ENCODE measurements at regions not wholly inside any gene's neighbourhood (a gene's known extent, or its start where the extent isn't known, plus 50 kb on each side); places are given as distances from the start of the nearest gene placed in this dataset.

DNA sequence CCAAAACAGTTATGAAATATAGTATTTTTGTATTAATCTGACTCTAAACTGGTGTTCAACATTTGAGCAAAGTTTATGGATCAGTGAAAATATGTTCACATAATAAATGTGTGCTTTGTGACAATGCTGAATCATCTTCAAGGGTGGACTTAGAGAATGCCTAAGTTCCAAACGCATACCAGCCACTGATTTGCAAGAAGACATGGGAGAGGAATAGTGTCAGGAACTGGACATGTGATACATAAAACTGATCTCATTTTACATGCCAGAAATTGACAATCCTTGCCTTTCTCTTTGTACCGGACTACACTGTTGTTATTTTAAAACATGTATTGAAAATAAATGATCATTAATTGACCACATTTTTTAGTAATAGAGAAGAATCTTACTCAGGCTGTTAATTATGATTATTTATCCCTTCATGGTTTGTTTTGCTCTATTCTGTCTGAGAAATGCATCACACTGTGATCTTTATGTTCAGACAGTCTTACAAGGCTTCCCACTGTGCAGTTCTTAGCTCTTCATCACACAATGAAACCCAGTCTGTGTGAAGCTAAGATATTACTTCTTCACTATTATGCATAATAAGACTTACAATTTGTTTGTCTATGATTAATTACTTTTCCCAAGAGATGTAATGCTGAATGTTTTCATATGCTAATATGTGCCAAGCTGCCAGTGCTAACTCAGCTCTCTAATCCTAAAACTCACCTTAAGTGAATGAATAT lies 1180.6 kb upstream of the CDH8 start:
- H3K4me3 ChIP-seq: no peak overlapping the region
- no peak overlapping the region for H3K27ac ChIP-seq
- H3K27me3 ChIP-seq: no peaks in the 10 kb centered on the region
- no peaks in the 10 kb centered on the region for H3K36me3 ChIP-seq
- no peaks in the 10 kb centered on the region for H3K9me3 ChIP-seq
- DNase-seq: no peak
- TF ChIP-seq POLR2A (IDR thresholded peaks at IDR 0.05) (no peak), CTCF (IDR thresholded peaks at IDR 0.05) (no peak)
- H3K4me1 ChIP-seq: no peaks in the 10 kb centered on the region

DNA sequence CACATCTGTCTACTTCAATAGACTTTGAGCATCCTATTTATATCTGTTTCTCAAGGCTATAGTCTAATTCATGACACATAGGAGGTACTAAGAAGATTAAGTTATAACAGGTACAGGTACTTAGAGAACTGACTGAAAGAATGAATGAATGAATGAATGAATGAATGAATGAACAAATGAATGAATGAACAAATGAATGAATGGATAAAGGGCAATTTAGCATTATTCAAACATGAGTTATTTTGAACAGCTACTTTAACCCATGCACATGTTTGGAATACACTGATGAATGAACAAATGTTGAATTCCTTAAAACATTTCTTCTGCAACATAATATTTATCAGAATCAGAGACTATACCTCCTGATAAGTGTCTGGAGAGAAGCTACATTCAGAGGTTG lies 1165.6 kb upstream of the CDH8 start:
- H3K4me1 ChIP-seq: no peaks in the 10 kb centered on the region
- no peaks in the 10 kb centered on the region for H3K27me3 ChIP-seq
- no peaks in the 10 kb centered on the region for H3K36me3 ChIP-seq
- no peak overlapping the region for H3K27ac ChIP-seq
- no peaks in the 10 kb centered on the region for H3K9me3 ChIP-seq
- no peak overlapping the region for H3K4me3 ChIP-seq
- DNase-seq: no peak
- TF ChIP-seq POLR2A (IDR thresholded peaks at IDR 0.05) (no peak), CTCF (IDR thresholded peaks at IDR 0.05) (no peak)

GRCh38 chr16:63200940-63201339 lies 1164.7 kb upstream of the CDH8 start:
- Histone ChIP-seq H3K4me3 (no peak overlapping the region), H3K27me3 (no peaks in the 10 kb centered on the region), H3K9me3 (no peaks in the 10 kb centered on the region), H3K27ac (no peak overlapping the region), H3K4me1 (no peaks in the 10 kb centered on the region), H3K36me3 (no peaks in the 10 kb centered on the region)
- TF ChIP-seq CTCF (IDR thresholded peaks at IDR 0.05) (no peak), POLR2A (IDR thresholded peaks at IDR 0.05) (no peak)
- DNase-seq: no peak

- TF ChIP-seq CTCF (IDR thresholded peaks at IDR 0.05) (no peak), POLR2A (IDR thresholded peaks at IDR 0.05) (no peak)
- no peaks in the 10 kb centered on the region for H3K36me3 ChIP-seq
- no peaks in the 10 kb centered on the region for H3K27me3 ChIP-seq
- no peaks in the 10 kb centered on the region for H3K9me3 ChIP-seq
- DNase-seq: no peak
- H3K4me1 ChIP-seq: no peaks in the 10 kb centered on the region
- no peak overlapping the region for H3K4me3 ChIP-seq
- H3K27ac ChIP-seq: no peak overlapping the region
These were observed 1159.1 kb upstream of the CDH8 start for GRCh38 chr16:63195336-63195735.

GRCh38 chr16:63192980-63193379 lies 1156.7 kb upstream of the CDH8 start:
- no peak for TF ChIP-seq CTCF (IDR thresholded peaks at IDR 0.05)
- TF ChIP-seq POLR2A (IDR thresholded peaks at IDR 0.05): no peak
- no peak for DNase-seq

More at GRCh38 chr16:63192980-63193379, 1156.7 kb upstream of the CDH8 start:
- no peaks in the 10 kb centered on the region for H3K27me3 ChIP-seq
- H3K36me3 ChIP-seq: no peaks in the 10 kb centered on the region
- H3K9me3 ChIP-seq: no peaks in the 10 kb centered on the region
- H3K4me1 ChIP-seq: no peaks in the 10 kb centered on the region
- no peak overlapping the region for H3K4me3 ChIP-seq
- no peak overlapping the region for H3K27ac ChIP-seq
